Spleen (tissue), 11 donors: ENCODE measurements at regions not wholly inside any gene's neighbourhood (a gene's known extent, or its start where the extent isn't known, plus 50 kb on each side); places are given as distances from the start of the nearest gene placed in this dataset.
"Not testable (repeated sequence)": the region's sequence is repeated elsewhere in the genome, so short reads cannot be mapped to it uniquely, and the experiment has no call there.

ENCODE experiments used
- DNase-seq: peaks from one replicate; pipeline ENCODE4 v3.0.0-alpha.2; 2020
- H3K27ac ChIP-seq, 8 donors: fragments of 200-600 bp; sonication (generic) in 7 of 8; 1 replicate in 4 of 8; 2 replicates in 4 of 8; pipeline versions ENCODE4 v1.5.0 to v1.8.0; 2016 to 2021; ENCODE audit warnings: inconsistent platforms in 4 of 8, mild to moderate bottlenecking in 4 of 8, moderate library complexity in 1 of 8
- H3K27me3 ChIP-seq, 7 donors: fragments of 200-600 bp; sonication (generic) in 6 of 7; replicated peaks in 1 of 7; 1 replicate in 4 of 7; 2 replicates in 3 of 7; pipeline versions ENCODE4 v1.5.0 to v1.8.0; 2016 to 2021; ENCODE audit warnings: inconsistent platforms in 3 of 7, mild to moderate bottlenecking in 1 of 7
- H3K36me3 ChIP-seq, 6 donors: fragments of 200-600 bp; sonication (generic) in 5 of 6; 1 replicate in 4 of 6; 2 replicates in 2 of 6; pipeline versions ENCODE4 v1.5.0 to v1.8.0; 2016 to 2021; ENCODE audit warnings: inconsistent platforms in 2 of 6
- H3K4me1 ChIP-seq, 6 donors: fragments of 200-600 bp; sonication (generic) in 5 of 6; 1 replicate in 3 of 6; 2 replicates in 3 of 6; pipeline versions ENCODE4 v1.5.0 to v1.8.0; 2016 to 2021; ENCODE audit warnings: inconsistent platforms in 3 of 6
- H3K4me3 ChIP-seq, 8 donors: fragments of 200-600 bp; sonication (generic) in 7 of 8; 1 replicate in 4 of 8; 2 replicates in 4 of 8; pipeline versions ENCODE4 v1.5.0 to v1.8.0; 2016 to 2021; ENCODE audit warnings: inconsistent platforms in 4 of 8, mild to moderate bottlenecking in 4 of 8, moderate library complexity in 2 of 8
- H3K9me3 ChIP-seq, 8 donors: fragments of 200-600 bp; sonication (generic) in 7 of 8; 1 replicate in 4 of 8; 2 replicates in 4 of 8; pipeline versions ENCODE4 v1.5.0 to v1.8.0; 2016 to 2021; ENCODE audit warnings: inconsistent platforms in 4 of 8
- CTCF ChIP-seq, 11 experiments: fragments of 200-600 bp in 7 of 11; fragments of 450-650 bp in 4 of 11; sonication (generic) in 4 of 11; IDR thresholded peaks in 8 of 11; conservative IDR thresholded peaks in 3 of 11; 1 replicate in 7 of 11; 2 replicates in 4 of 11; pipeline versions ENCODE4 v1.4.0 to v1.8.0; 2016 to 2021; ENCODE audit warnings: antibody characterized with exemption in 11 of 11, inconsistent platforms in 4 of 11, mild to moderate bottlenecking in 1 of 11
- POLR2A ChIP-seq, 3 donors: fragments of 450-650 bp; IDR thresholded peaks; one replicate each; pipeline ENCODE4 v1.5.1; 2017; ENCODE audit warnings: antibody characterized with exemption in 3 of 3, mild to moderate bottlenecking in 1 of 3
- POLR2AphosphoS5 ChIP-seq, 3 donors: sonication (generic); formaldehyde crosslinking; IDR thresholded peaks; one replicate each; pipeline ENCODE4 v1.5.1; 2017; ENCODE audit warnings: antibody characterized with exemption in 3 of 3
- WGBS, 5 donors: extraction: QIAGEN DNeasy Blood & Tissue Kit in 3 of 5; methylation state at CpG; one replicate each; pipeline versions ENCODE4 v1.1.5 to v1.1.7; 2013 to 2018; 5-methylcytosine and 5-hydroxymethylcytosine counted together
- intact Hi-C: fragments of 100-400 bp; cut with DNase I; formaldehyde crosslinking; loops from one replicate; pipeline ENCODE4 v1.15.0; 2023; ENCODE audit warnings: low total_unique reads
- donor health status: healthy with polysubstance abuse.
- donor health status: DM: no; HTN: no; CAD: no; lungs with moderate emphysema.
- donor health status: DM: no; HTN: no; CAD: no.
- donor health status: Bipolar disorder and iron deficiency.
- donor health status: healthy.
- donor health status: DM: no; HTN: no; CAD: no.
- donor health status: DM: yes; HTN: yes; CAD: no.

GRCh38 chr5:101047181-101047580, 144.1 kb upstream of the ST8SIA4 start:
- Histone ChIP-seq H3K4me1 (no peaks in the 10 kb centered on the region), H3K27ac (no peak overlapping the region), H3K4me3 (no peak overlapping the region), H3K27me3 (no peaks in the 10 kb centered on the region), H3K36me3 (no peaks in the 10 kb centered on the region), H3K9me3 (no peaks in the 10 kb centered on the region)
- intact Hi-C loops, result loop anchor here (5.0 kb wide), 1 partner anchor 425 kb away; no protein-coding TSS in a partner anchor
- TF ChIP-seq POLR2AphosphoS5 (IDR thresholded peaks at IDR 0.05) (no peak), CTCF (IDR thresholded peaks at IDR 0.05 in 8 of 11, conservative IDR thresholded peaks at IDR 0.05 in 3 of 11) (no peak), POLR2A (IDR thresholded peaks at IDR 0.05) (no peak)
- 65 to 81% (median 73%) methylated on average over 2 of the region's 2 CpGs for WGBS, 5 donors
- DNase-seq, result no peak

DNA sequence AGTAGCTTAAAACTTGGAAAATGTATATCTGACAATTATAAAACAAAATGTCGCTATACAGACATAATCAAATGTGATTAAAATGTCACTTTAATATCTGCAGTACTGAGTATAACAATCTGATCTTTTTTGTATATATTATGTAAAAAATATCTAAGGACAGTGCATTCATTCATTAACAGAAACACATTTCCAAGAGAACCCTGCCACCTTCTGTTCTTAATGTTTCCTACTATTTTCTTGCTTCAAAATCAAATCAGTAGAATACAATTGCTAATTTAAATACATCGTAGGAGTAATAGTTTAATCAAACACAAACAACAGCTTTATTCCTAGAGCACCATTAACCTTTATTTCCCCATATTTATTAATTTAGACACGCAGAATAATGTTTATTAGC, 142.6 kb upstream of the ST8SIA4 start:
- WGBS, 5 donors, result 76 to 86% (median 79%) methylated on average over 3 of the region's 3 CpGs

GRCh38 chr5:101040002-101040401, 136.9 kb upstream of the ST8SIA4 start:
- H3K36me3 ChIP-seq, H3K27ac ChIP-seq, H3K4me3 ChIP-seq, H3K4me1 ChIP-seq, H3K27me3 ChIP-seq, H3K9me3 ChIP-seq, intact Hi-C loops, DNase-seq: not testable (repeated sequence)

More for the DNA sequence above, 142.6 kb upstream of the ST8SIA4 start:
- no peaks in the 10 kb centered on the region for H3K27me3 ChIP-seq
- no peak overlapping the region for H3K27ac ChIP-seq
- no peaks in the 10 kb centered on the region for H3K36me3 ChIP-seq
- no peak for DNase-seq
- intact Hi-C loops, result loop anchor here (5.0 kb wide), 1 partner anchor 423 kb away; no protein-coding TSS in a partner anchor
- no peak overlapping the region for H3K4me3 ChIP-seq
- H3K9me3 ChIP-seq, result no peaks in the 10 kb centered on the region
- no peak for TF ChIP-seq POLR2A (IDR thresholded peaks at IDR 0.05)
- peak in 7 of 11 experiments; percentile 12 to 43 (median 29) for TF ChIP-seq CTCF (IDR thresholded peaks at IDR 0.05 in 8 of 11, conservative IDR thresholded peaks at IDR 0.05 in 3 of 11)
- no peaks in the 10 kb centered on the region for H3K4me1 ChIP-seq

DNA sequence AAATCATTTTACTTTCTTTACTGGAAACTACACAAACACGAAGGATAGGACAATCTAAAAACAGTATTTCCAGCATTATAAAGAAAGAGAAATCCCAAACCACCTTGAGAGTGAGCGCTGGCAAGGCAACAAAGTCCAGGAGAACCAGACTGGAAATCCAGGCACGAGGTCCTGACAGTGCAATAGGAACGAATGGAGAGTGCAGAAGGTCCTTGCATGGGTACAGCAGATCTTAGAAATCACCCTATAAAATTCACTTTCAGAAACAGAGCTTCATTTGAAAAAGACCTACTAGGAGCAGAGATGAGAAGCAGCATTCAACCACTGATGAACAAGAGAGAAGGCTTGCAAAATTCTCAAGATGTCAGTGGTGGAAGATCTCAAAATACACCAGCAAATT, 133.7 kb upstream of the ST8SIA4 start:
- H3K4me3 ChIP-seq, result no peak overlapping the region
- H3K27me3 ChIP-seq, result no peaks in the 10 kb centered on the region
- TF ChIP-seq CTCF (IDR thresholded peaks at IDR 0.05 in 8 of 11, conservative IDR thresholded peaks at IDR 0.05 in 3 of 11), result no peak
- TF ChIP-seq POLR2AphosphoS5 (IDR thresholded peaks at IDR 0.05), result no peak
- TF ChIP-seq POLR2A (IDR thresholded peaks at IDR 0.05), result no peak
- intact Hi-C loops, result no loop called here
- no peaks in the 10 kb centered on the region for H3K4me1 ChIP-seq
- 75 to 84% (median 84%) methylated on average over 4 of the region's 4 CpGs for WGBS, 5 donors
- H3K27ac ChIP-seq, result no peak overlapping the region
- H3K9me3 ChIP-seq, result no peaks in the 10 kb centered on the region
- DNase-seq, result no peak
- H3K36me3 ChIP-seq, result no peaks in the 10 kb centered on the region

DNA sequence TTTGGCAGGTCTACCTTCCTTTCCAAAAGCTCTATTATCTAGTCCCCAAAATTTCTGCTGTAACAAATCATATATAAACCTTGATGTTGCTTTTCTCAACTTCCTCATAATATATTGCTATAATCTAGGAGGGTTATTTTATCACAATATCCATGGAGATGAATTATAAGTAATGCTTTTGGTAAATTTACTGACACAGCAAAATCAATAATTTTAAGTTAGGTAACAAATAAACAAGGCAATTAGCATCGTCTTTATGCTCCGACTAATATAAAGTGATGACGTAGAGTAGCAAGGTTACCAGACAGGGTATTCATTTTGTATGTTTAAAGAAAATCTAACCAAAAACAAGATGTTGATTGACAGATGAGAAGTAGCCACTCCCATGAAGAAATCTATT, 132.3 kb upstream of the ST8SIA4 start:
- 95 to 98% (median 96%) methylated on average over 3 of the region's 3 CpGs for WGBS, 5 donors
- no peak for DNase-seq
- Histone ChIP-seq H3K4me1 (no peaks in the 10 kb centered on the region), H3K27ac (no peak overlapping the region), H3K36me3 (no peaks in the 10 kb centered on the region), H3K27me3 (no peaks in the 10 kb centered on the region), H3K9me3 (no peaks in the 10 kb centered on the region), H3K4me3 (no peak overlapping the region)
- TF ChIP-seq POLR2A (IDR thresholded peaks at IDR 0.05), result no peak
- no peak for TF ChIP-seq POLR2AphosphoS5 (IDR thresholded peaks at IDR 0.05)
- no peak for TF ChIP-seq CTCF (IDR thresholded peaks at IDR 0.05 in 8 of 11, conservative IDR thresholded peaks at IDR 0.05 in 3 of 11)
- intact Hi-C loops, result no loop called here
